NCI-H1694 treated with DMSO at 0.1 percent for 48 hours (cell line): ENCODE measurements at regions not wholly inside any gene's neighbourhood (a gene's known extent, or its start where the extent isn't known, plus 50 kb on each side); places are given as distances from the start of the nearest gene placed in this dataset.

Source experiments
- DNase-seq: peaks from one replicate; lab custom pipeline; 2025; lab: John Stamatoyannopoulos, UW

DNA sequence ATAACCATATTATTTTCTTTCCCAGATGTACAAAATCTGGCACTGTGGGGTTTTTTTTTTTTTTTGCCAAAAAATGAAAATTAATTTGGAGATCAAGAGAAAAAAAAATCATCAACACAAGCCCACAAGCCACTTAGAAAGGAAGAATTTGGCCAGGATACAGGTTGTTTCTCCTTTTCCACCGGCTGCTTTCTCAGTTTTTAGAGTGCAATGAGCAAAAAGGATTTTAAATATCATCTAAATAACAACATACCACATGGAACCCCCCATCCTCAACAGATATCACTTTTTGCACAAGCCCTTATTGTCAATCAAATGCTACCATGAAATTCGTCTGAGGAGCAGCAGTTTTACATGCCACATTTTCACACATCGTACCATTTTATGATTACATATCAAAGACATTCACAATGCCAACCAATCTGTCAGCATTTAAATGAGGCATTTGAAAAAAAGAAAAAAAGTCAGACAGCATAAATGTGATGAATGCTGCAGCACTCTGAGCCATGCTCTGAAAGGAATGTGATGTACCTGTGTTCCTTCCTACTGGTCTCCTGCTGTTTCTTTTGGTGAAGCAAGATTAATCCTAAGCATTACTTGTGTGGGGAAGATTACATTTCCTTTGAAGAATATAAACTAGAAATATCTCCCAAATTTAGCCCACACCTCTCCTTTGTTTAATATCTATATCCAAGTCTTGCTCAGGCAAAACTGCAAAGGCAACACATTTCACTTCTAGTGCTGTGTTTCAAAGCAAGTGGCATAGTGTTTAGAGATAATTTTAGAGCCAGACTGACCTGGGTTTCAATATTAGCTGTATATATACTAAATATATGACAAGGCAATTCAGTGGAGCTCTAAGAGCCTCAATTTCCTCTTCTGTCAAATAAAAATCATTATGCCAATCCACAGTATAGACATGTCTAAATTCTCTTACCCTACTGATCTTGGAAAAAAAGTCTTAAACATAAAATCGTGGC, 391.3 kb downstream of the CMPK2 start:
- no peak for DNase-seq

GRCh38 chr2:6475155-6475940, 390.4 kb downstream of the CMPK2 start:
- DNase-seq, result no peak

DNA sequence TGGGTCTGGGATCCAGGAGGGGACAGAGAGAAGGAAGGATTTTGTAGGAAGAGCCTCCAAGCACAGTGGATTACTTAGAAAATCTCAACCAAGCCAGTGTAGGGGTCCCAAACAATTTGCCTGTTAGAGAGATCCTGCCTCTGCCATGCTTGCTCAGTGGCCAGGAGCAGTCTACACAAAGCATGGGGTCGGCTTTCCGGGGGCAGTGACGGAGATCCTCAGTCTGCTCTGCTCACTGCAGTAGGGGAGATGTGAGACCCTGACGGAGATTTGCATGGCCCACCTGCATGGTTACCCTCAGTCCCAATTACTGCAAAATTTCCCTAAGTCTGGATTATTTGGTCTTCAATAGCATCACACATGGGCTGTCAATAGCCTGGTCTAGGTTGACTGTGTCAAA, 385.2 kb downstream of the CMPK2 start:
- DNase-seq, result no peak

- no peak for DNase-seq
These were observed 383.5 kb downstream of the CMPK2 start for GRCh38 chr2:6482256-6482655.

DNA sequence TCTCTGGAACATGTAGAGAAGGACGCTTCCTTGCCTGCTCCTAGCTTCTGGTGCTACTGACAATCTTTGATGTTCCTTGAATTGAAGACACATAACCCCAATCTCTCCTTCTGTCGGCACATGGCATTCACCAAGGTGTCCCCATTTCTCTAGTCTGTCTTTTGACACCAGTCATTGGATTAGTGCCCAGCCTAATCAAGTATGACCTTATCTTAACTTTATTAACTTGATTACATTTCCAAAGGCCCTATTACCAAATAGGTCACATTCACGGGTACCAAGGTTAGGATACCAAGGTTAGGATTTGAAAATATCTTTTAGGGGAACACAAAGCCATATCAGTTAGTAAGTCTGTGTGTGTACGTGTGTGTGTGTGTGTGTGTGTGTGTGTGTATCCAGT, 377.9 kb downstream of the CMPK2 start:
- DNase-seq, result no peak

DNA sequence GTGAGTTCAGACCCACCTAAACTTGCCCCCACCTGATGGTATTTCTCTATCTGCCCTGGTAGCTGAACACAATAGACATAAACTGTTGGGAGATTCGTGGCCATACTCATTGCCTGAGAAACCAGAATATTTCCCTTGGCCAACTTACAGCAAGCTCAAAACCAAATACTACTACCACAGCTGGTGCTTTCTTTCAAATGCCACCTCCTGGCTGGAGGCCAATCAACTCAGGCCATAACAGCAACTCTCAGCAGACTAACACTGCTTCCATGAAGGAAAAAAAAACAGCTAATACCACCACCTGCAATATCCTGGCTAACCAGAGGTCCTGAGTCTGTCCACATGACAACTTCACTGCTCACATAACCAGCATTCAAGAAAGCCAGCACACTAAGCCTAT, 373.1 kb downstream of the CMPK2 start:
- DNase-seq, result peak; percentile 86

- DNase-seq, result no peak
These were observed 372.4 kb downstream of the CMPK2 start for GRCh38 chr2:6493266-6493665.

- no peak for DNase-seq
These were observed 372.0 kb downstream of the CMPK2 start for GRCh38 chr2:6493669-6494068.

GRCh38 chr2:6495466-6495865, 370.2 kb downstream of the CMPK2 start:
- no peak for DNase-seq

GRCh38 chr2:6496376-6496775, 369.3 kb downstream of the CMPK2 start:
- DNase-seq, result no peak

- no peak for DNase-seq
These were observed 368.7 kb downstream of the CMPK2 start for GRCh38 chr2:6497048-6497447.

DNA sequence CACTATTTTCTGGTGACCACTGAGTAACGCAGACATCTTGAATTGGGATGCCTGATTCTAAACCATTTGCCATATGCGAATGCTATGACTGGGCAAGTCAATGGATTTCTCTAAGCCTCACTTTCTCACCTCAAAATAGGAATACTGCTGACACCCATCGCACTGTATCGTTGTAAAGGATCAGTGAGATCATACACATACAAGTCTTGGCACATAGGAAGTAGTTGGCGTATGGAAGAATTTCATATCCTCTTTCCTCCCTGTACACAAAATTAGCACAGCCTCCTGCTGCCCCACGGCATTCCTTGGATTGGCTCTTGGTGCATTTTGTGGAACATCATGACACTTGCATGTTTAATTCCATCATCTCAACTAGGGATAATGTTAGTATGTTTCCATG, 366.9 kb downstream of the CMPK2 start:
- no peak for DNase-seq

DNA sequence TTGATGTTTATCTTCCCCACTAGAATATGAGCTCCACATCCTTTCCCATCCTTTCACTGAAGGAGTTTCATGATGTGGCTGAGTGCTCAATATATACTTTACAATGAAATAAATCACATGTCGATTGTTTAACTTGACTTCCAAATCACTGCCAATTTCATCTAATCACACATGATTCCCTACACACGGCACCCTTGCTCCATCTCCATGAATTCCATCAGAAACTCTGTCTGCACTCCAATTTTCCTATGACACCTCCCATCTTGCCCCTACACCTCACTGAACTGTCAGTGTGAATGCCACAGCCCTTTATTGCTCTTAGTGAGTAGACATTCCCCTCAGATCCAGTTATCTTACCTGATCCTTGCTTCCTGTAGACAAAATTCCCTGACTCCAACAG, 366.0 kb downstream of the CMPK2 start:
- no peak for DNase-seq

DNA sequence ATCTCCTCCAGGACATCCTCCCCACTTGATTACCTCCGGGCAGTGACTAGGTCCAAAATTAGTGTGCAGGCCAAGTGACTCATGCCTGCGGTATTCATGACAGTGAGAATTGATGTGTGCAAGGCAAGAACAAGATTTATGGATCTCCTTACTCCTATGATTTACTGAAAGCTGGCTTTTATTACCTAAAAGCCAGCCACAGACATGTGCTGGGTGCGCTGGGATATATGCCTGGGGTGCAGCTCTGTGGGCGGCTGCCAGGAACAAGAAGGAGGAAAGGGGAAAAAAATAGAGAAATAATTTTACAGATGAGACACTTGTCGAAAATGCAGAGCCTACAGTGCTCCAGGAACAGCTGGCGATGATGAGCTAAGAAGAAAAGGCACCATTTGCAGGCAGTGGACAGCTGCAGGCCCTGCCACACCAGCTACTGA, 359.3 kb downstream of the CMPK2 start:
- DNase-seq, result no peak

DNA sequence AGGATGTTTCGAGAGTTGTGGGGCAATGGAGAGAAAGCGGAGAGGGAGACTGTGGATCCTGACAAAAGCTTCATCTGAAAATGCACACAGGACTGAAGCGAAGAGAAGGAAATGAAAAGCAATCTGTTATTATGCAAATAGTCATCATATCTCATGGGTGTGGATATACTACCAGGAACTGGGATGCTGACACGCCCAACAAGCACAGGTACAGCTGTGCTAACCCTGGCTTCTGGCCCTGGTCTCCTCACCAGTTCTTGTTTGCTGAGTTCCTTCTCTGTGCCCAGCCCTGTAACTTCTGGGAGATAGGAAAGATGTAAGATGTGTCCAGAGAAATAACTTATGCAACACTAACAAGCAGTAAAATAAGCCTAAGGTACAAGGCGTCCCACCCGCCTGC, 358.8 kb downstream of the CMPK2 start:
- no peak for DNase-seq

- no peak for DNase-seq
These were observed 355.2 kb downstream of the CMPK2 start for GRCh38 chr2:6510532-6510931.

DNA sequence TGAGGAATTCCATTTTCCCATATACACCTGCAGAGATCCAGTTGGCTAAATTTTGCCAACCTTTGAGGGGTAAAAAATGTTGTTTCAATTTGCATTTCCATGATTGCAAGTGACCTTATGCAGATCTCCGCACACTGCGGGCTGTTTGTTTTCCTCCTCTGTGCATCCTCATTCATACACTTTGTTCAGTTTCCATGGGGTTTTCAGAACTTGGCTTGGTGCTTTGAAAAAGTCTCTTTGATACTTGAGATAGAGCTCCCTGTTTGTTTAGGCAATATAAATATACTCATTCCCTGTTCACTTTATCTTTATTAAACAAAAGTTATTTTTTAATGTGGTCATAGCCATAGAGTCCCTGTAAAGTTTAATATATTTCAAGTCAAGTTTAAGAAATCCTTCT, 353.1 kb downstream of the CMPK2 start:
- DNase-seq, result no peak

DNA sequence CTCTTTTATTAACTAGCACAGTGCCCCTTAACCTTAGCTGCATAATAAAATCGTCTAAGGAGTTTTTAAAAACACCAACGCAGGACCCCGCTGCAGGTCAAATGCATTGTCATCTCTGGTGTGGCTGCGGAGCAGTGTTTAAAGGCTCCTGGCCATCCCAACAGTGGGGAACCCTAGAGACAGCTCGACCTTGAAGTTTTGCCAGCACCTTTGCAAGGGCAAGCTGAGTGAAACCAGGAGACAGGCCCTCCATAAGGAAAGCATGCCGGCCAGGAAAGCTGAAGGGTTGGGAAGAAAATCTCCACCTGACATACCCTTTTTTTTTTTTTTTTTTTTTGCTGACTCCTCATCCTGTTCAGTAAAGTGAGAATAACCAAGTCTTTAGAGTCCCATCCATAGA, 349.0 kb downstream of the CMPK2 start:
- no peak for DNase-seq

GRCh38 chr2:6518361-6518760, 347.3 kb downstream of the CMPK2 start:
- DNase-seq, result no peak

GRCh38 chr2:6523476-6523875, 342.2 kb downstream of the CMPK2 start:
- no peak for DNase-seq

DNA sequence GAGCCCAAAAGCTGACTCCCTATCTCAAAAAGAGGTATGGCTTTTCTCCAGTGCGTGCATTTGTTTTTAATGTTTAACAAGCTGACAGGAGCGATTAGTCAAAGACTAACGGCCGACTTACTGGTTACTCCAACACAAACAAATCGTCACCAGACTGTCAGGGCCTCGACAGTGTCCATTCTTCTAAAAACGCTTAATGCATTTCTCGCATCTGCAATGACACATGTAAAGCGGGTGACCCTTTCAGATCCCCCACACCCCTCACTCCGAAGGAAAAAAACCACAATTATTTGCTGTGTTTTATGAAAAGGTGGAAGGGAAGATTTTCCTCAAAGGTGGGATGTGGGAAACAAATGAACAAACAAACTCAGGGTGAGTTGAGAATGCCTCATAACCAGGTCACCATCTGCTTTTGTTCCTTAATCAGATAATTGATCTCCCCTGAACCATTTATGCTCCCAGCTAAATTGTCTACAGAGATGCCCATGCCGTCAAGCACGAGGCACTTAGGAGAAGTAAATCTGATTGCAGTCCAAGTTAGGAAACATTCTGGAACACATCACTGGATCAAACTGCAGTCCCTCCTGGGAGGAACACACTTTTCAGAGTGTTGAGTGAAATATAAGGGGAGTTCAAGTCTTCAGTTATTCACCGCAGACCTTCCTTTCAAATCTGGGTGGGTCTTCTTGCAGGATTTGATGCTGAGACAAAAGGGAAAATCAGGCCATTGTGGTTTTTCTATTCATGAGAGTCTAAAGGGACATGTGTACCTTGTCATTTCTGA, 340.8 kb downstream of the CMPK2 start:
- no peak for DNase-seq

GRCh38 chr2:6525475-6525964, 340.2 kb downstream of the CMPK2 start:
- no peak for DNase-seq
